H9 (cell line): ENCODE measurements at regions not wholly inside any gene's neighbourhood (a gene's known extent, or its start where the extent isn't known, plus 50 kb on each side); places are given as distances from the start of the nearest gene placed in this dataset.

Experiments used
- DNase-seq: peaks from one replicate; pipeline ENCODE4 v3.0.0-alpha.2; 2017
- H2AFZ ChIP-seq: one replicate; pipeline ENCODE4 v1.6.1; 2013; ENCODE audit warnings: mild to moderate bottlenecking, low read length, control low read depth, moderate library complexity
- H2AK5ac ChIP-seq: 2 replicates; pipeline ENCODE4 v1.6.1; 2013; ENCODE audit warnings: low read length, control low read depth, mixed read lengths; ENCODE audit not compliant: insufficient read length
- H2BK120ac ChIP-seq: one replicate; pipeline ENCODE4 v1.6.1; 2013; ENCODE audit warnings: low read depth, mild to moderate bottlenecking, low read length, control low read depth, inconsistent platforms; ENCODE audit not compliant: poor library complexity, severe bottlenecking
- H2BK12ac ChIP-seq: 2 replicates; pipeline ENCODE4 v1.6.1; 2013; ENCODE audit warnings: low read length, control low read depth, mixed read lengths, low read depth; ENCODE audit not compliant: insufficient read length
- H2BK15ac ChIP-seq: 2 replicates; pipeline ENCODE4 v1.6.1; 2013; ENCODE audit warnings: low read depth, low read length, control low read depth
- H2BK20ac ChIP-seq: one replicate; pipeline ENCODE4 v1.6.1; 2013; ENCODE audit warnings: low read depth, mild to moderate bottlenecking, low read length, control low read depth, inconsistent platforms; ENCODE audit not compliant: poor library complexity, severe bottlenecking
- H2BK5ac ChIP-seq: 2 replicates; pipeline ENCODE4 v1.6.1; 2013; ENCODE audit warnings: low read length, control low read depth, mixed read lengths; ENCODE audit not compliant: insufficient read length
- H3K14ac ChIP-seq: 2 replicates; pipeline ENCODE4 v1.6.1; 2013; ENCODE audit warnings: low read length, control low read depth; ENCODE audit not compliant: insufficient read depth
- H3K18ac ChIP-seq: 2 replicates; pipeline ENCODE4 v1.6.1; 2013; ENCODE audit warnings: low read depth, mild to moderate bottlenecking, mixed read lengths, low read length, control low read depth; ENCODE audit not compliant: insufficient read length
- H3K23ac ChIP-seq: 2 replicates; pipeline ENCODE4 v1.6.1; 2013; ENCODE audit warnings: low read length, control low read depth, mixed read lengths, low read depth; ENCODE audit not compliant: insufficient read length
- H3K23me2 ChIP-seq: 2 replicates; pipeline ENCODE4 v1.6.1; 2013; ENCODE audit warnings: low read depth, mild to moderate bottlenecking, mixed read lengths, low read length, control low read depth; ENCODE audit not compliant: insufficient read length, poor library complexity, severe bottlenecking
- H3K27ac ChIP-seq: 2 replicates; pipeline ENCODE4 v1.5.1; 2013; ENCODE audit warnings: low read length, control low read depth, mixed read lengths, low read depth; ENCODE audit not compliant: insufficient read length
- H3K27me3 ChIP-seq: 2 replicates; pipeline ENCODE4 v1.6.1; 2013; ENCODE audit warnings: low read length, control low read depth, inconsistent platforms; ENCODE audit not compliant: insufficient read depth
- H3K4ac ChIP-seq: 2 replicates; pipeline ENCODE4 v1.6.1; 2013; ENCODE audit warnings: low read depth, mild to moderate bottlenecking, control low read depth, inconsistent platforms, low read length, moderate library complexity
- H3K4me1 ChIP-seq: 2 replicates; pipeline ENCODE4 v1.6.1; 2013; ENCODE audit warnings: low read length, control low read depth, inconsistent platforms; ENCODE audit not compliant: insufficient read depth
- H3K4me2 ChIP-seq: 2 replicates; pipeline ENCODE4 v1.6.1; 2013; ENCODE audit warnings: low read length, control low read depth, mixed read lengths; ENCODE audit not compliant: insufficient read length, insufficient read depth
- H3K56ac ChIP-seq: 2 replicates; pipeline ENCODE4 v1.6.1; 2013; ENCODE audit warnings: low read depth, mild to moderate bottlenecking, mixed read lengths, low read length, control low read depth; ENCODE audit not compliant: insufficient read length
- H3K79me1 ChIP-seq: 2 replicates; pipeline ENCODE4 v1.6.1; 2013; ENCODE audit warnings: low read depth, mild to moderate bottlenecking, moderate library complexity, low read length, control low read depth, inconsistent platforms; ENCODE audit not compliant: insufficient read depth, poor library complexity, severe bottlenecking
- H3K79me2 ChIP-seq: 2 replicates; pipeline ENCODE4 v1.6.1; 2013; ENCODE audit warnings: low read length, control low read depth, inconsistent platforms; ENCODE audit not compliant: insufficient read depth
- H3K9ac ChIP-seq: 2 replicates; pipeline ENCODE4 v1.6.1; 2013; ENCODE audit warnings: low read length, control low read depth, mixed read lengths; ENCODE audit not compliant: insufficient read length; ENCODE audit errors: extremely low read depth
- H3K9me3 ChIP-seq: one replicate; pipeline ENCODE4 v1.6.1; 2013; ENCODE audit warnings: low read depth, low read length, inconsistent platforms; ENCODE audit not compliant: control insufficient read depth
- H3T11ph ChIP-seq: one replicate; pipeline ENCODE4 v1.6.1; 2013; ENCODE audit warnings: mild to moderate bottlenecking, low read length, control low read depth, inconsistent platforms
- H4K20me1 ChIP-seq: one replicate; pipeline ENCODE4 v1.6.1; 2013; ENCODE audit not compliant: control insufficient read depth, insufficient read length, insufficient read depth
- H4K5ac ChIP-seq: 2 replicates; pipeline ENCODE4 v1.6.1; 2013; ENCODE audit warnings: low read depth, mild to moderate bottlenecking, mixed read lengths, low read length, control low read depth; ENCODE audit not compliant: insufficient read length
- H4K8ac ChIP-seq: replicated peaks from 2 replicates; pipeline ENCODE4 v1.6.1; 2013; ENCODE audit warnings: low read length, control low read depth, mixed read lengths, low read depth; ENCODE audit not compliant: insufficient read length
- H4K91ac ChIP-seq: 2 replicates; pipeline ENCODE4 v1.6.1; 2013; ENCODE audit warnings: low read depth, mild to moderate bottlenecking, moderate library complexity, mixed read lengths, low read length, control low read depth; ENCODE audit not compliant: insufficient read length
- H3K27ac Mint-ChIP-seq, 3 experiments: 2 replicates in 2 of 3; 3 replicates in 1 of 3; pipeline ENCODE4 v1.8.0; 2020 to 2021; ENCODE audit warnings: mixed read lengths in 3 of 3, mild to moderate bottlenecking in 1 of 3, moderate library complexity in 1 of 3
- H3K27me3 Mint-ChIP-seq: 2 replicates; pipeline ENCODE4 v1.8.0; 2021; ENCODE audit warnings: low read depth, mild to moderate bottlenecking, moderate library complexity, mixed read lengths
- H3K36me3 Mint-ChIP-seq, 3 experiments: 2 replicates in 2 of 3; 3 replicates in 1 of 3; pipeline ENCODE4 v1.8.0; 2020 to 2021; ENCODE audit warnings: low read depth in 3 of 3, mixed read lengths in 3 of 3; ENCODE audit not compliant: insufficient read depth in 1 of 3
- H3K4me1 Mint-ChIP-seq, 2 experiments: 2 replicates each; pipeline ENCODE4 v1.8.0; 2020; ENCODE audit warnings: mixed read lengths in 2 of 2
- H3K4me3 Mint-ChIP-seq, 2 experiments: 2 replicates in 1 of 2; 3 replicates in 1 of 2; pipeline ENCODE4 v1.8.0; 2020 to 2021; ENCODE audit warnings: mild to moderate bottlenecking in 2 of 2, mixed read lengths in 2 of 2, moderate library complexity in 1 of 2
- H3K9me3 Mint-ChIP-seq, 2 experiments: 2 replicates in 1 of 2; 3 replicates in 1 of 2; pipeline ENCODE4 v1.8.0; 2020; ENCODE audit warnings: mild to moderate bottlenecking in 2 of 2, mixed read lengths in 2 of 2, moderate library complexity in 1 of 2
- WGBS: extraction: QIAGEN DNeasy Blood & Tissue Kit; methylation state at CpG from one replicate; pipeline ENCODE4 v1.1.7; 2013; ENCODE audit warnings: missing lambda C conversion rate, low lambda C conversion rate, mixed read lengths; ENCODE audit not compliant: insufficient read length; ENCODE audit errors: extremely low coverage; 5-methylcytosine and 5-hydroxymethylcytosine counted together
- TF ChIP-seq, protein P1 (sequence below): fragments of 200-600 bp; sonication (generic); conservative IDR thresholded peaks from 3 replicates; pipeline ENCODE4 v1.8.0; 2021; ENCODE audit warnings: antibody characterized with exemption, mild to moderate bottlenecking

DNA sequence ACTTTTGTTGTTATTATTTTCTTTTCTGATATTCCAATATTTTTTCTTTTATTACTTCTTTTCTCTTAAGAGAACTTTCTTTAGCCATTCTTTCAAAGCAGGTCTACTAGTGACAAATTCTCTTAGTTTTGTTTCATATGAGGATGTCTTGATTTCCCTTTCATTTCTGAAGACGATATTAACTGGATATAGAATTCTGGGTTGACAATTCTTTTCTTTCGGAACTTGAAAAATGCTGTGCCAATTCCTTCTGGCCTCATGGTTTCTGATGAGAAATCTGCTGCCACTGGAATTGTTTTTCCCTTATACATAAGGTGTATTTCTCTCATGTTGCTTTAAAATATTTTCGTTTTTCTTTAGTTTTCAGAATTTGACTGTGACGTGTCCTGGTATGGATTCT lies 97.0 kb upstream of the KIF5B start:
- DNase-seq = no peak
- H3K4me1 Mint-ChIP-seq = peaks cover 14% of the 10 kb centered on the region in 2 experiments; a peak in 3 of 4 replicates
- no CpG with 5 or more reads among the region's 4 CpGs for WGBS

More for the DNA sequence above, 97.0 kb upstream of the KIF5B start:
- no peak overlapping the region for H3K23ac ChIP-seq
- H4K20me1 ChIP-seq = no peaks in the 10 kb centered on the region
- H2BK12ac ChIP-seq = no peak overlapping the region
- H3K4me2 ChIP-seq = no peak overlapping the region
- H3K9me3 ChIP-seq = no peaks in the 10 kb centered on the region
- no peaks in the 10 kb centered on the region for H3K4me1 ChIP-seq
- H2AFZ ChIP-seq = no peak overlapping the region
- H3T11ph ChIP-seq = no peak overlapping the region
- H4K8ac ChIP-seq = no peak overlapping the region
- H2BK20ac ChIP-seq = no peak overlapping the region
- H2BK5ac ChIP-seq = no peak overlapping the region
- no peaks in the 10 kb centered on the region for H3K27me3 ChIP-seq
- H3K14ac ChIP-seq = no peak overlapping the region
- no peak overlapping the region for H4K5ac ChIP-seq
- H4K91ac ChIP-seq = no peak overlapping the region
- H2BK120ac ChIP-seq = no peak overlapping the region
- H3K9ac ChIP-seq = no peak overlapping the region
- no peak overlapping the region for H3K18ac ChIP-seq
- Mint-ChIP-seq H3K27ac (no peak overlapping the region), H3K9me3 (peaks cover 11 to 13% of the 10 kb centered on the region in 2 experiments), H3K27me3 (no peaks in the 10 kb centered on the region), H3K36me3 (peaks cover 0 to 17% (median 6%) of the 10 kb centered on the region in 3 experiments; a peak in 4 of 7 replicates), H3K4me3 (no peak overlapping the region)
- TF ChIP-seq, protein P1, sequence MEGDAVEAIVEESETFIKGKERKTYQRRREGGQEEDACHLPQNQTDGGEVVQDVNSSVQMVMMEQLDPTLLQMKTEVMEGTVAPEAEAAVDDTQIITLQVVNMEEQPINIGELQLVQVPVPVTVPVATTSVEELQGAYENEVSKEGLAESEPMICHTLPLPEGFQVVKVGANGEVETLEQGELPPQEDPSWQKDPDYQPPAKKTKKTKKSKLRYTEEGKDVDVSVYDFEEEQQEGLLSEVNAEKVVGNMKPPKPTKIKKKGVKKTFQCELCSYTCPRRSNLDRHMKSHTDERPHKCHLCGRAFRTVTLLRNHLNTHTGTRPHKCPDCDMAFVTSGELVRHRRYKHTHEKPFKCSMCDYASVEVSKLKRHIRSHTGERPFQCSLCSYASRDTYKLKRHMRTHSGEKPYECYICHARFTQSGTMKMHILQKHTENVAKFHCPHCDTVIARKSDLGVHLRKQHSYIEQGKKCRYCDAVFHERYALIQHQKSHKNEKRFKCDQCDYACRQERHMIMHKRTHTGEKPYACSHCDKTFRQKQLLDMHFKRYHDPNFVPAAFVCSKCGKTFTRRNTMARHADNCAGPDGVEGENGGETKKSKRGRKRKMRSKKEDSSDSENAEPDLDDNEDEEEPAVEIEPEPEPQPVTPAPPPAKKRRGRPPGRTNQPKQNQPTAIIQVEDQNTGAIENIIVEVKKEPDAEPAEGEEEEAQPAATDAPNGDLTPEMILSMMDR = no peak
- no peaks in the 10 kb centered on the region for H3K23me2 ChIP-seq
- H2BK15ac ChIP-seq = no peak overlapping the region
- no peak overlapping the region for H3K27ac ChIP-seq
- no peaks in the 10 kb centered on the region for H3K79me1 ChIP-seq
- H2AK5ac ChIP-seq = no peak overlapping the region
- no peak overlapping the region for H3K4ac ChIP-seq
- no peak overlapping the region for H3K56ac ChIP-seq
- H3K79me2 ChIP-seq = no peaks in the 10 kb centered on the region
